HepG2 (cell line): ENCODE measurements at regions not wholly inside any gene's neighbourhood (a gene's known extent, or its start where the extent isn't known, plus 50 kb on each side); places are given as distances from the start of the nearest gene placed in this dataset.

Experiments
- ATAC-seq: fragments of 200-7000 bp; cut with Tn5 transposase; 3 replicates; pipeline ENCODE4 v1.9.1; 2020; ENCODE audit warnings: mild to moderate bottlenecking, moderate library complexity
- BruUV-seq: library from RNA; stranded (reverse); fragments of 400-500 nt; replicated peaks from 2 replicates; lab custom pipeline; 2021; lab: Mats Ljungman, UMichigan
- CTCF ChIA-PET: fragments of 300-600 bp; formaldehyde crosslinking; extraction: SDS; loops from one replicate; lab custom pipeline; 2021; ENCODE audit warnings: low total read pairs, inconsistent platforms, low intra/inter-chr PET ratio; lab: Yijun Ruan, JAX
- POLR2A ChIA-PET: fragments of 350-600 bp; sonication (Branson Sonifier 250); formaldehyde crosslinking; loops from one replicate; lab custom pipeline; 2020; ENCODE audit warnings: antibody characterized with exemption, inconsistent platforms; lab: Yijun Ruan, JAX
- DNase-seq: peaks from one replicate; pipeline ENCODE4 v3.0.0-alpha.2; 2015; ENCODE audit warnings: low spot score
- FAIRE-seq: peaks from 3 replicates; lab custom pipeline; 2011; peaks lifted over from hg19 to GRCh38; lab: Jason Lieb, UNC
- H2AFZ ChIP-seq: one replicate; pipeline ENCODE4 v1.6.1; 2011; ENCODE audit warnings: low read length, inconsistent platforms
- H3K27ac ChIP-seq: fragments of 300-600 bp; 3 replicates; pipeline ENCODE4 v1.8.0; 2011; ENCODE audit warnings: mixed run types, mild to moderate bottlenecking, mixed read lengths, low read length, inconsistent platforms; ENCODE audit not compliant: insufficient read depth; ENCODE audit errors: extremely low read length
- H3K27me3 ChIP-seq, 2 experiments: fragments of 200-600 bp in 1 of 2; 2 replicates in 1 of 2; 3 replicates in 1 of 2; pipeline versions ENCODE4 v1.6.0 to v1.8.0; 2011; ENCODE audit warnings: low read length in 2 of 2, mild to moderate bottlenecking in 2 of 2, moderate library complexity in 2 of 2, inconsistent platforms in 1 of 2; ENCODE audit not compliant: insufficient read depth in 2 of 2, control insufficient read depth in 1 of 2
- H3K36me3 ChIP-seq, 2 experiments: fragments of 200-600 bp in 1 of 2; replicated peaks in 1 of 2; 2 replicates in 1 of 2; 3 replicates in 1 of 2; pipeline versions ENCODE4 v1.5.1 to v1.8.0; 2011; ENCODE audit warnings: low read length in 2 of 2, inconsistent platforms in 1 of 2; ENCODE audit not compliant: insufficient read depth in 2 of 2, control insufficient read depth in 1 of 2
- H3K4me1 ChIP-seq: 2 replicates; pipeline ENCODE4 v1.5.1; 2012; ENCODE audit warnings: low read length, inconsistent platforms; ENCODE audit not compliant: insufficient read depth
- H3K4me2 ChIP-seq: 2 replicates; pipeline ENCODE4 v1.6.0; 2011; ENCODE audit warnings: low read depth, low read length, inconsistent platforms
- H3K4me3 ChIP-seq, 3 experiments: fragments of 200-600 bp in 1 of 3; sonication (generic), shearing (Covaris generic) in 1 of 3; replicated peaks in 1 of 3; 2 replicates each; pipeline ENCODE4 v1.5.1; 2011 to 2016; ENCODE audit warnings: low read length in 3 of 3, inconsistent platforms in 2 of 3, low read depth in 2 of 3, mild to moderate bottlenecking in 2 of 3, control low read depth in 1 of 3, mixed read lengths in 1 of 3; ENCODE audit not compliant: insufficient read depth in 1 of 3
- H3K79me2 ChIP-seq: one replicate; pipeline ENCODE4 v1.6.1; 2011; ENCODE audit warnings: low read length, inconsistent platforms; ENCODE audit not compliant: insufficient read depth
- H3K9ac ChIP-seq: 2 replicates; pipeline ENCODE4 v1.6.0; 2011; ENCODE audit warnings: mild to moderate bottlenecking, low read depth, low read length, inconsistent platforms; ENCODE audit not compliant: insufficient read depth
- H3K9me3 ChIP-seq: 2 replicates; pipeline ENCODE4 v1.5.1; 2012; ENCODE audit warnings: mild to moderate bottlenecking, low read length
- H4K20me1 ChIP-seq: 2 replicates; pipeline ENCODE4 v1.6.0; 2011; ENCODE audit warnings: inconsistent platforms, mild to moderate bottlenecking, low read length, moderate library complexity; ENCODE audit not compliant: insufficient read depth
- CSRNP1 ChIP-seq: sonication (generic); formaldehyde crosslinking; IDR thresholded peaks from 2 replicates; pipeline ENCODE4 v1.8.1; 2023; ENCODE audit warnings: mild to moderate bottlenecking, missing genetic modification reagents
- EZH2 ChIP-seq: conservative IDR thresholded peaks from 2 replicates; pipeline ENCODE4 v1.6.1; 2012; ENCODE audit warnings: mild to moderate bottlenecking, low read depth, low read length, moderate library complexity
- HBP1 ChIP-seq: IDR thresholded peaks from 2 replicates; pipeline ENCODE4 v1.6.1; 2016; ENCODE audit warnings: low read depth, control low read depth
- HIVEP1 ChIP-seq: sonication (generic); formaldehyde crosslinking; IDR thresholded peaks from 2 replicates; pipeline ENCODE4 v1.4.0; 2020; ENCODE audit warnings: mild to moderate bottlenecking, missing genetic modification reagents
- POLR2AphosphoS2 ChIP-seq: IDR thresholded peaks from 2 replicates; pipeline ENCODE4 v1.6.1; 2011; ENCODE audit warnings: low read depth, low read length, improper control_type of control experiment
- RAD21 ChIP-seq: fragments of 450-650 bp; formaldehyde crosslinking; IDR thresholded peaks from 2 replicates; pipeline ENCODE4 v1.5.0; 2020; ENCODE audit warnings: mild to moderate bottlenecking
- RFX3 ChIP-seq: IDR thresholded peaks from 2 replicates; pipeline ENCODE4 v1.6.1; 2016; ENCODE audit warnings: missing biosample characterization, missing genetic modification reagents
- YY1 ChIP-seq: IDR thresholded peaks from 2 replicates; pipeline ENCODE4 v1.6.1; 2011; ENCODE audit warnings: low read length, low read depth, moderate library complexity, mild to moderate bottlenecking; ENCODE audit not compliant: insufficient read depth, insufficient replicate concordance
- ZNF230 ChIP-seq: sonication (generic); formaldehyde crosslinking; IDR thresholded peaks from 2 replicates; pipeline ENCODE4 v1.4.0; 2020; ENCODE audit warnings: mild to moderate bottlenecking, missing genetic modification reagents
- ZNF281 ChIP-seq: sonication (generic); formaldehyde crosslinking; IDR thresholded peaks from 2 replicates; pipeline ENCODE4 v1.4.0; 2020; ENCODE audit warnings: missing genetic modification reagents, borderline replicate concordance
- ZNF512 ChIP-seq: sonication (generic); formaldehyde crosslinking; IDR thresholded peaks from 2 replicates; pipeline ENCODE4 v1.4.0; 2020; ENCODE audit warnings: mild to moderate bottlenecking, missing genetic modification reagents
- WGBS: methylation state at CpG from one replicate; pipeline ENCODE4 v1.1.6; 2017; ENCODE audit warnings: low lambda C conversion rate; 5-methylcytosine and 5-hydroxymethylcytosine counted together
- in situ Hi-C: cut with HindIII; loops from 2 replicates; pipeline ENCODE4 v1.10.0; 2017; ENCODE audit warnings: low pct_unique_long_range_greater_than_20kb; ENCODE audit not compliant: extremely low pct_ligation_motif_present
- intact Hi-C: fragments of 100-400 bp; cut with micrococcal nuclease; formaldehyde crosslinking; loops from one replicate; pipeline ENCODE4 v1.10.0; 2022; ENCODE audit not compliant: unreplicated experiment

GRCh38 chr7:118094044-118094443, 89.9 kb upstream of the LSM8 start:
- intact Hi-C loops (no loop called here), in situ Hi-C loops (no loop called here)
- Histone ChIP-seq H2AFZ (no peak overlapping the region), H3K36me3 (no peaks in the 10 kb centered on the region), H3K4me3 (no peak overlapping the region), H3K79me2 (no peaks in the 10 kb centered on the region), H3K27me3 (no peaks in the 10 kb centered on the region), H4K20me1 (no peaks in the 10 kb centered on the region), H3K9ac (no peak overlapping the region), H3K4me1 (no peaks in the 10 kb centered on the region), H3K9me3 (no peaks in the 10 kb centered on the region), H3K27ac (no peak overlapping the region), H3K4me2 (no peak overlapping the region)
- ChIA-PET POLR2A (no interaction called here), CTCF (no interaction called here)
- no TSS peak for BruUV-seq
- TF ChIP-seq ZNF512 (CRISPR knock-in tag), result no peak
- no peak for TF ChIP-seq RAD21 (CRISPR knock-in tag)
- no peak for TF ChIP-seq EZH2
- TF ChIP-seq ZNF281, result no peak
- no peak for TF ChIP-seq RFX3 (CRISPR knock-in tag)
- TF ChIP-seq HIVEP1 (CRISPR knock-in tag), result no peak
- TF ChIP-seq YY1, result no peak
- TF ChIP-seq CSRNP1 (CRISPR knock-in tag), result no peak
- no peak for TF ChIP-seq POLR2AphosphoS2
- TF ChIP-seq HBP1 (CRISPR knock-in tag), result no peak
- no peak for TF ChIP-seq ZNF230 (CRISPR knock-in tag)
- no peak for FAIRE-seq
- 33% methylated on average over 1 of the region's 1 CpG for WGBS
- no peak for DNase-seq
- ATAC-seq, result no peak
